ENCODE measurements at regions not wholly inside any gene's neighbourhood (a gene's known extent, or its start where the extent isn't known, plus 50 kb on each side); places are given as distances from the start of the nearest gene placed in this dataset.

- Histone ChIP-seq H3K36me3 (no peaks in the 10 kb centered on the region), H3K27me3 (no peaks in the 10 kb centered on the region), H3K4me1 (peaks cover 0 to 6% (median 0%) of the 10 kb centered on the region in 4 donors), H3K4me3 (no peak overlapping the region), H3K27ac (no peak overlapping the region), H3K9me3 (no peaks in the 10 kb centered on the region)
- WGBS, 2 donors, result 88 to 92% methylated on average over 1 of the region's 1 CpG
- no peak for DNase-seq (ENCODE audit: low spot score in 2 of 2)
- TF ChIP-seq EP300 (IDR thresholded peaks at IDR 0.05) (no peak), POLR2A (IDR thresholded peaks at IDR 0.05) (no peak)
- TF ChIP-seq, protein P1, sequence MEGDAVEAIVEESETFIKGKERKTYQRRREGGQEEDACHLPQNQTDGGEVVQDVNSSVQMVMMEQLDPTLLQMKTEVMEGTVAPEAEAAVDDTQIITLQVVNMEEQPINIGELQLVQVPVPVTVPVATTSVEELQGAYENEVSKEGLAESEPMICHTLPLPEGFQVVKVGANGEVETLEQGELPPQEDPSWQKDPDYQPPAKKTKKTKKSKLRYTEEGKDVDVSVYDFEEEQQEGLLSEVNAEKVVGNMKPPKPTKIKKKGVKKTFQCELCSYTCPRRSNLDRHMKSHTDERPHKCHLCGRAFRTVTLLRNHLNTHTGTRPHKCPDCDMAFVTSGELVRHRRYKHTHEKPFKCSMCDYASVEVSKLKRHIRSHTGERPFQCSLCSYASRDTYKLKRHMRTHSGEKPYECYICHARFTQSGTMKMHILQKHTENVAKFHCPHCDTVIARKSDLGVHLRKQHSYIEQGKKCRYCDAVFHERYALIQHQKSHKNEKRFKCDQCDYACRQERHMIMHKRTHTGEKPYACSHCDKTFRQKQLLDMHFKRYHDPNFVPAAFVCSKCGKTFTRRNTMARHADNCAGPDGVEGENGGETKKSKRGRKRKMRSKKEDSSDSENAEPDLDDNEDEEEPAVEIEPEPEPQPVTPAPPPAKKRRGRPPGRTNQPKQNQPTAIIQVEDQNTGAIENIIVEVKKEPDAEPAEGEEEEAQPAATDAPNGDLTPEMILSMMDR (IDR thresholded peaks at IDR 0.05), result no peak
These were observed 106.8 kb downstream of the BBS10 start for GRCh38 chr12:76241371-76241770.

- 49 to 59% methylated on average over 6 of the region's 6 CpGs for WGBS, 2 donors
These were observed 107.9 kb downstream of the BBS10 start for GRCh38 chr12:76240281-76240680.

DNA sequence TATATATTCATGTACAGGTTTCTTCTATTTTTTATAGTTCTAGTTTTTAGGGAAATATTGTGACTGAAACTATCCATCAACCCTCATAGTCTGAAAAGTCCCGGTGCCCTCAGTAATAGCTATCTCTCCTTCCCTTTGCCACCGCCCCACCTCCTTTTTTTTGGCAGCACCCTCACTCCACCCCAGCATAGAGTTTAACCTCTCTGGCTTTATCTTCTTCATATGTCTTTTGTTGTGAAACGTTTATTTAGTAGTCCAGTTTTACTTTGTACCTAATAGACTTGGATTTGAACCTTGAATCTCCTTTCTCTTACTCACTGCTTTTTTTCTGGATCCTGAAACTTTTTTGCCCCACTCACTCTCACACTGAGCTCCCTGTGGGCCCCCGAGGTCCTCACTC is 109.5 kb downstream of the BBS10 start:
- H3K4me1 ChIP-seq, result no peaks in the 10 kb centered on the region
- no peaks in the 10 kb centered on the region for H3K36me3 ChIP-seq
- no peak overlapping the region for H3K27ac ChIP-seq
- DNase-seq (ENCODE audit: low spot score in 2 of 2), result no peak
- H3K27me3 ChIP-seq, result no peaks in the 10 kb centered on the region
- TF ChIP-seq, protein P1 (IDR thresholded peaks at IDR 0.05), result no peak
- TF ChIP-seq EP300 (IDR thresholded peaks at IDR 0.05) (no peak), POLR2A (IDR thresholded peaks at IDR 0.05) (no peak)
- no peaks in the 10 kb centered on the region for H3K9me3 ChIP-seq
- H3K4me3 ChIP-seq, result no peak overlapping the region
- WGBS, 2 donors, result 78 to 82% methylated on average over 4 of the region's 4 CpGs

More at GRCh38 chr12:76240281-76240680, 107.9 kb downstream of the BBS10 start:
- Histone ChIP-seq H3K27me3 (no peaks in the 10 kb centered on the region), H3K27ac (no peak overlapping the region), H3K36me3 (no peaks in the 10 kb centered on the region), H3K4me1 (no peaks in the 10 kb centered on the region), H3K4me3 (no peak overlapping the region), H3K9me3 (no peaks in the 10 kb centered on the region)
- DNase-seq (ENCODE audit: low spot score in 2 of 2), result no peak
- no peak for TF ChIP-seq POLR2A (IDR thresholded peaks at IDR 0.05)
- TF ChIP-seq, protein P1 (IDR thresholded peaks at IDR 0.05), result no peak
- no peak for TF ChIP-seq EP300 (IDR thresholded peaks at IDR 0.05)

GRCh38 chr12:76237086-76237701 is 111.0 kb downstream of the BBS10 start:
- H3K4me3 ChIP-seq, result no peak overlapping the region
- no peaks in the 10 kb centered on the region for H3K9me3 ChIP-seq
- TF ChIP-seq, protein P1 (IDR thresholded peaks at IDR 0.05), result no peak
- TF ChIP-seq EP300 (IDR thresholded peaks at IDR 0.05) (no peak), POLR2A (IDR thresholded peaks at IDR 0.05) (no peak)
- H3K27ac ChIP-seq, result no peak overlapping the region
- no peaks in the 10 kb centered on the region for H3K4me1 ChIP-seq
- no peak for DNase-seq (ENCODE audit: low spot score in 2 of 2)
- 85 to 88% methylated on average over 7 of the region's 7 CpGs for WGBS, 2 donors
- H3K36me3 ChIP-seq, result no peaks in the 10 kb centered on the region
- H3K27me3 ChIP-seq, result no peaks in the 10 kb centered on the region

- no peaks in the 10 kb centered on the region for H3K36me3 ChIP-seq
- H3K9me3 ChIP-seq, result no peaks in the 10 kb centered on the region
- H3K27me3 ChIP-seq, result no peaks in the 10 kb centered on the region
- no peak overlapping the region for H3K27ac ChIP-seq
- 74 to 90% methylated on average over 7 of the region's 7 CpGs for WGBS, 2 donors
- DNase-seq (ENCODE audit: low spot score in 2 of 2), result no peak
- H3K4me3 ChIP-seq, result no peak overlapping the region
- TF ChIP-seq EP300 (IDR thresholded peaks at IDR 0.05) (no peak), POLR2A (IDR thresholded peaks at IDR 0.05) (no peak)
- TF ChIP-seq, protein P1 (IDR thresholded peaks at IDR 0.05), result no peak
- no peaks in the 10 kb centered on the region for H3K4me1 ChIP-seq
These were observed 111.6 kb downstream of the BBS10 start for GRCh38 chr12:76236640-76237039.
